ENCODE measurements at regions not wholly inside any gene's neighbourhood (a gene's known extent, or its start where the extent isn't known, plus 50 kb on each side); places are given as distances from the start of the nearest gene placed in this dataset.
"Not testable (repeated sequence)": the region's sequence is repeated elsewhere in the genome, so short reads cannot be mapped to it uniquely, and the experiment has no call there.

GRCh38 chr10:10734356-10735064 lies 283.2 kb upstream of the CELF2 start:
- no peak for DNase-seq

- no peak for DNase-seq
These were observed 272.4 kb upstream of the CELF2 start for GRCh38 chr10:10745291-10745690.

DNA sequence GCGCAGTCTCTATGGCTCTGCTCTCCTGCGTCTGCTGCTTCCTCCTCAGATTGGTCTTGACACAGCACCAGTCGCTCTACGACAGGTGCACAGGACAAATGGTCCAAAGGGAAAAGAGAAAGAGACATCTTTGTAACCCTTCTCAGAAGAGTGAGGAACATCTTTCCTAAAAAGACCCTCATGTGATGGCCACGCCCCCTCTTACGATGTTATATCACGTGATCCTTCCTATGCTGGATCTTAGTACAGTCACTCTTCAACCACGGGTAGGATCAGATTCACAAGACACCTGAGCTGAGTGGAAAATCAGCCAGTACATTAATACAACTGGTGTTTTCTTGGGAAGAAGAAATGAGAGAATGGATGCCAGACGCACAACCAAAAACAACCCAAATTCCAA lies 262.2 kb upstream of the CELF2 start:
- no peak for DNase-seq

- no peak for DNase-seq
These were observed 259.4 kb upstream of the CELF2 start for GRCh38 chr10:10758306-10758705.

DNA sequence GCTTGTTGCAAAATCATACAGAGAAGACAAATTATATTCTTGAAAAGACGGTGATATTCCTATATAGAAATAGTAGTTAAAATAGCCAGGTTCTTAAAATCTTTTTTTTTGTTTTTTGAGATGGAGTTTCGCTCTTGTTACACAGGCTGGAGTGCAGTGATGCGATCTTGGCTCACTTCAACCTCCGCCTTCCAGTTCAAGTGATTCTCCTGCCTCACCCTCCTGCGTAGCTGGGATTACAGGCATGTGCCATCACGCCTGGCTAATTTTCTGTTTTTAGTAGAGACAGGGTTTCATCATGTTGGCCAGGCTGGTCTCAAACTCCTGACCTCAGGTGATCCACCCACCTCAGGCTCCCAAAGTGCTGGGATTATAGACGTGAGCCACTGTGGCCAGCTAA lies 257.9 kb upstream of the CELF2 start:
- not testable (repeated sequence) for DNase-seq

GRCh38 chr10:10765017-10765416 lies 252.7 kb upstream of the CELF2 start:
- no peak for DNase-seq

DNA sequence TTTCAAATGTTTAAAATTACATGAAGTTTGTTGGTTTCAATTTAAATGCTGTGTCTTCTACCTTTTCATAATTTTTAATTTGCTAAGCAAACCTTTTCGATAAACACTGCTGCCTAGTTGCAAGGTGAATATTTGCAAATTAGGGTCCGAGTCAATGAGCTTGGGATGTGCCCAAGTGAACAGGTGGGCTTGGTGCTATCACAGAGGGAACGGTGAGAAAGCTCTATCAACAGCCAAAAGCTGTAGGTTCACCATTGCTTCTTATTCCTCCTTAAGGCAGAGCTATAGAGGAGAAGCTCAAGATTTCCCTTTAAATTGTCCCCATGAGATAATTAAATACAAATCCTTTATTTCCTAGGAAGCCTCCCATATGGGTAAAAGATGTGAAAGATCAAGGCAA lies 245.3 kb upstream of the CELF2 start:
- no peak for DNase-seq

DNA sequence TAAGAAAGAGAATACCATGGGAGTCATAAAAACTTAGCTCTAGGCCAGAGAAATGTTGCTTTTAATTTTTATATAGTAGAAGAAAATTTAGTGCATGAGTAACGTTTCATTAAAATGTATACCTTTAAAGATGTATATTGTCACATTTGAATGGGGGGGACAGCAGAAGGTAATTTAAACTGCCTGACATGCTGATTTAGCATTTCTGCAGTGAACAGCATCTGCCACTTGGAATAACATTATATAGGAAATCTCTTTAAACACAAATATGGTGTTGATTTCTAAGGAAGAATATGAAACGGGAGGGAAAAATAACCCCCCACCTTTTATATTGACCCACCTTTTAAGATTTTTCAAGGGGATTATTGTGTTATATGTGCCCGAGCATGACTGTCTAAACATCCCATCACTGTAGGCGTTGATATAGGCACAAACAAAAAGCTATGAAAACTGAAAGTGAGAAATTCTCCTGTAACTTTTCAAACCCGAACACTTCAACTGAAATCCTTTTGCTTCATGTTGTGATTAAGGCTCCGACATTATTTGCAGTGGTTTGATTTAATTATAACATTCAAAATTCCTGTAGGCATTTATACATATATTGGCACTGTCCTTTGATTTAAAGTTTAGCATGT lies 244.7 kb upstream of the CELF2 start:
- no peak for DNase-seq

GRCh38 chr10:10774416-10774815 lies 243.3 kb upstream of the CELF2 start:
- DNase-seq = no peak

DNA sequence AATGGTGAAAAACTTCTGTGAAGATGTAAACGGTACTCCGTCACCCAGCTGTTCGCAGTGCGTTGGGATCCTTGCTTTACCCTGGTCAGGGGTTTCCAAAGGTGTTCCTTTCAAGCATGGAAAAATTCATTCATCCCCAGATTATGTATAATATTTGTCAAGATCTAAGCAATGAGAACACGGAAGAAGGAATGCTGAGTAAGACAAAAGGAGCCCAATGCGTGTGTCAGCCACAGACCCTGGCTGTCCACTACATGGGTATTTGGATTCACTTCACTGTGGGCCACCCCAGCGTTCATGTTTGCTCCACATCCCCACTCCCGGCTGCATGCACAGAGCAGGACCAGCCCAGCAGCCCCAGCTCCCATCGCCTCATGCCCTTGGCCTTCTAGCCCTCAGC lies 241.3 kb upstream of the CELF2 start:
- DNase-seq = no peak

- no peak for DNase-seq
These were observed 240.4 kb upstream of the CELF2 start for GRCh38 chr10:10777279-10777678.

GRCh38 chr10:10777723-10778122 lies 239.9 kb upstream of the CELF2 start:
- no peak for DNase-seq

- no peak for DNase-seq
These were observed 238.7 kb upstream of the CELF2 start for GRCh38 chr10:10778959-10779358.

DNA sequence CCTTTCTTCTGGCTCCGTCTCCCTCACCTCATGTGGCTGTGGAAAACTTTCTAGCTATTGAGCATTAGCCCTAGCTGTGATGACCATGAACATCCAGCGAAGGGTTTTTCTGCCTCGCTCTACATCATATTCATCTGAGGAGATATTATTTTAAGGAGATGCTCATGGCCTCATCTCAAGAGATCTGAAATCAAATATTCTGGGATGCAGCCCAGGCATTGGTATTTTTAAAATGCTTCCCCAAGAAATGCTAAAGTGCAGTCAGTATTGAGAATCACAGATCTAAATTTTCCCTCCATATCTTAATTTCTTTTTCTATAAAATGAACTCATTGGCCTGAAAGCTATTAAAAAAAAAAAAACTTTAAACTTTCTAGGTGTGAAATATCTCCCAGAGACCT lies 238.2 kb upstream of the CELF2 start:
- DNase-seq = no peak

GRCh38 chr10:10780746-10781145 lies 236.9 kb upstream of the CELF2 start:
- no peak for DNase-seq

- no peak for DNase-seq
These were observed 235.1 kb upstream of the CELF2 start for GRCh38 chr10:10782603-10783002.

GRCh38 chr10:10785627-10786026 lies 232.0 kb upstream of the CELF2 start:
- no peak for DNase-seq

DNA sequence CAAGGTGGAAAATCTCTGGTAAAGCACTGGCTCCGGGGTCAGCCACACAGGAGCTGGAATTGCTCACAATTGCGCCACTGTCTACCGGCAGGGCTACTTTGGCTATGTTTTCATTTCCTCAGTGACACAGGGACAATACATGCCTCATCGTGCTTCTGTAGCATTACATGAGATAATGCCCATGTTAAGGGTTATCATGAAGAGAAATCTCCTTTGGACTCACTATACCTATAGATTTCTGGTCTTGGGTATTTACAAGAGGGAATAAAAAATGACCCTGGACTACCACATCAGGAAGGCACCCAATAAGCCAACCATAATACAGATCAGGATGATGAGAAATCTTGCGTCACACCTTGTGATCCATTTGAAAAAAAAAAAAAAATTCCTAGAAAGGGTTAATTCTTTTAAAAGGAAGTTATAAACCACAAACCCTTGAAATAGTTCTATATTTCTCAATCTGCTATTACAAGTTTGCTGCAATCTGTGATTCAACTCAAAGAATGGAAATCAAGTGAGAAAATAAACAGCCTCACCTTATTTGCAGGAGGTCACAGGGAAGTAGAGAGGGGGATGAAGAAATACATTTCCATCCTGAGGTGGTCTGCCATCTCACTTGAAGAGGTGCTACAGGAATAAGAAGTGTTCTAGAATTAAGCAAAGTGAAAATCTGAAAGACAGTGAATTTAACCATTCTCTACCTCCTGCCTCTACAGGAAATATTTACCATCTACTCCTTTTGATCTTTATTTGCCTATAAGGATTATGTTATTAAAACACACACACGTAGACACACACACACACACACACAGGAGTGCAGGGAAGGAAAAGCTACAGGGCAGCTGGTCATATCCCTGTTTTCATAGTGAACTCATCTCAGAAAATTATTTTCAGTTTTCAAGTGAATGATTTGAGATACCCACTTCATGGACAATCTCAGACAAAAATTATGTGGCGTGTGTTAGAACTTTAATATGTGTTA lies 231.3 kb upstream of the CELF2 start:
- no peak for DNase-seq

DNA sequence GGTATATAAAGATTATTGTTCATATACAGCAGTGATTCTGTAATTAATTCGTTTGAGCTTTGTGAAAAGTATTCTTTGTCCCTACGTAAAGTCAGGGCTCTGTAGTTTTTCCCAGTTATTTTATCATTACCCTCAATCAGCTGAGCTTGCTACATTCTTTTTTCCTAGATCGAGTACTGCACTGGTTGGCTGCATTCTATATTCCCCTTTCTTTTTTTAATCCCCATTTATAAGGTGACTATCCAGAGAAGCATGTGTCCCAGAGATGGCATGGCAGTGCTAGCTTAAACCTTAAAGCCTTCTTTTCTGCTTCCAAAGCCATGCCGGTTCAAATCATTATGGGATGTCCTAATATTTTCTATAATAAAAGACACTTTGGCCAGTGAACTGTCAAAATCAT lies 230.1 kb upstream of the CELF2 start:
- DNase-seq = no peak

DNA sequence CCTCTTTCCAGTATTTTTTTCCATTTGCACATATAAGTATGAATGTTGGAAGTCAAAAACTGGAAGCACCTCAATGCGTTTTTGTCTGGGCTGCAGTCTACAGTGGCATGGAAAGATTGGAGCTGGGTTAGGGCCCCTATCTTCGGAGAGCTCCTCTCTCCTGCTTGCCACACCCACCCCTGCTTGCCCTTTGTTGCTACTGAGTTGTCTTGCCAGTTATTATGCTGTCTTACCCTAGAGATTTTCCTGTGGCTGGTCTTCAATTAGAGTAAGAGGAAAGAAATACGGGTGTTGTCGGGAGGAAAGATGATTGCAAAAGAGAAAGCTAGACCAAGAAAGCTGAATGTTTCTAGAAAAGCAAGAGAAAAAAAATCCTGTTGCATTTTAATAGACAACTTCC lies 228.9 kb upstream of the CELF2 start:
- DNase-seq = no peak

GRCh38 chr10:10791869-10792268 lies 225.8 kb upstream of the CELF2 start:
- no peak for DNase-seq

- no peak for DNase-seq
These were observed 225.0 kb upstream of the CELF2 start for GRCh38 chr10:10792681-10793080.

DNA sequence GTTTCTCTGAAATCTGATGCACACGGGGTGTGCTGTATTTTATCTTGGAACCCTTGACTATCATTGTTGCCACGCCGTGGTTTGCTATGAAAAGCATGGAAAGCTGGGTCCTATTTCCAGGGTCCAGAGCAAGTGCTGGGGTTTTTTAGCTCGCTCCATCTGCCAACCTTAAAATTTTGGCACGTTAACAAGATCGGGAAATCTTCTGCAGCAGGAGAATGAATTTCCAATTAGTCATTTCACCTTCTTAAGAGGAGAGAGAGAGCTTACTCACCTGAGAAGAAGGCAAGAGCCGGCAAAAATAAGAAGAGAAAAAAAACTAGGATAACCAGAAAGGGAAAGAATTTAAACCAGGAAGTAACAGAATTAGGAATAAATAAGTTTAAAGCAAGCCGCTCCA lies 223.6 kb upstream of the CELF2 start:
- DNase-seq = no peak

DNA sequence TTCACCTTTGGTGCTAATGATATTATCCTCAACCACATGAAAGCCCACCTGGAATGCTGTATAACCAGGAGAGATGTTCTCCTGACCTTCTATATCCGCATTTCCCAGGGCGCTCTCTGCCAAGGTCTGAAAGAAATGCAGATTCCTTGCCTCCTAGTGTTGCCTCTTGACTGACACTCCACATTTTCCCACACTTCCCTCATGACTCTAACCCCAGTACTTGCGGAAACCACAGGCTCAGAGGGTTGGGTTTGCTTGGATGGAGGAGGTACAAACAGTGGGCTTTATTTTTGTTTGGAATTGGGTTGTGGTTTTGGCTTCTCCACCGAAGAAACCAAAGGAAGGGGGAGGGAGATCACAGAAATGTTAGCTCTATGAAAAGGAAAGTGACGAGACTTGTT lies 222.9 kb upstream of the CELF2 start:
- DNase-seq = no peak

All from T-helper 9 cell (primary cell).